Right ventricle myocardium inferior (tissue), 1 donor: ENCODE measurements at regions not wholly inside any gene's neighbourhood (a gene's known extent, or its start where the extent isn't known, plus 50 kb on each side); places are given as distances from the start of the nearest gene placed in this dataset.

ENCODE experiments used
- ATAC-seq: fragments of 200-7000 bp; cut with Tn5 transposase; one replicate; pipeline ENCODE4 v1.9.1; 2020; ENCODE audit warnings: mild to moderate bottlenecking, moderate library complexity
- DNase-seq: peaks from one replicate; pipeline ENCODE4 v3.0.0; 2021; ENCODE audit errors: missing footprints
- intact Hi-C: fragments of 100-400 bp; cut with DNase I; formaldehyde crosslinking; loops from one replicate; pipeline ENCODE4 v1.11.0; 2022
- donor health status: DM: no; HTN: yes; CAD: no; lungs with severe emphysema.

- intact Hi-C loops: no loop called here
- ATAC-seq: no peak
- DNase-seq: no peak
Measured at GRCh38 chr4:65923616-65924015, 253.3 kb upstream of the EPHA5 start.

- DNase-seq: no peak
- intact Hi-C loops: no loop called here
- no peak for ATAC-seq
Measured at GRCh38 chr4:65921180-65921579, 250.9 kb upstream of the EPHA5 start.

- DNase-seq (no peak), ATAC-seq (no peak)
- intact Hi-C loops: no loop called here
Measured at GRCh38 chr4:65918872-65919271, 248.6 kb upstream of the EPHA5 start.

- ATAC-seq: no peak
- intact Hi-C loops: no loop called here
Measured at GRCh38 chr4:65918212-65918611, 247.9 kb upstream of the EPHA5 start.

DNA sequence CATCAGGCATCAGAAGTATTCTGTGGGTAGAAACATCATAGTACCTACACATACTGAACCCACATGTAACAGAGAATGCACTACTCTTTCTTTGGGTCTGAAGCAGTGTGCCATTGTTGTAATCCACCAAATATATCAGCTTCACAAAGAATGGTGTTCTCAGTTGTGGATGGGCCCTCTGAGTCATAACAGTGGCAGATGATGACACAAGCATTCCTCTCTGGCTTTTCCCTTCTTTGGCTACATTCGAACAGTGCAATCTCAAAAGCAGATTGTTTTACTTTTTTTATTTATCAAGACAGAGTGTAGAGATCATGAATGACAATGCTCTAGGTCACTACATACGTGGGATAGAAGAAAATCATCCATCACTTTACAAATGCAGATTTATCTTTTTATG, 247.2 kb upstream of the EPHA5 start:
- no peak for DNase-seq
- ATAC-seq: no peak
- intact Hi-C loops: no loop called here

More at GRCh38 chr4:65918212-65918611, 247.9 kb upstream of the EPHA5 start:
- no peak for DNase-seq

DNA sequence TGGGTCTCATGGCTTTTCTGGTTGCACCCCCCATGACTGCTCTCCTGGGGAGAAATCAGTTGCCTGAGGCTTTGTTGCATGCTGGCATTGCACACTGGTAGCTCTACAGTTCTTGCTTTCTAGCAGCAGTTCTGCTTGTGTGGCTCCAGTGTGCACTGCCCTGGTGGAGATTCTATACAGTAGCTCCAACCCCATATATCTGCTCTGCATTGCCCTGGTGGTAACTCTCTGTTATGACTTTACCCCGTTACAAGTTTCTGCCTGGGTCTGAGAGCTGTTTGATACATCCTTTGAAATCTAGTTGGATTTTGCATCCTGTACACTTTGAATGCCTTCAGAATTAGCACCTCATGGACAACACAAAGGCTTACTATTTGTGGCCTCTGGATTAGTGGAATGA, 241.4 kb upstream of the EPHA5 start:
- no peak for DNase-seq
- intact Hi-C loops: no loop called here
- no peak for ATAC-seq

DNA sequence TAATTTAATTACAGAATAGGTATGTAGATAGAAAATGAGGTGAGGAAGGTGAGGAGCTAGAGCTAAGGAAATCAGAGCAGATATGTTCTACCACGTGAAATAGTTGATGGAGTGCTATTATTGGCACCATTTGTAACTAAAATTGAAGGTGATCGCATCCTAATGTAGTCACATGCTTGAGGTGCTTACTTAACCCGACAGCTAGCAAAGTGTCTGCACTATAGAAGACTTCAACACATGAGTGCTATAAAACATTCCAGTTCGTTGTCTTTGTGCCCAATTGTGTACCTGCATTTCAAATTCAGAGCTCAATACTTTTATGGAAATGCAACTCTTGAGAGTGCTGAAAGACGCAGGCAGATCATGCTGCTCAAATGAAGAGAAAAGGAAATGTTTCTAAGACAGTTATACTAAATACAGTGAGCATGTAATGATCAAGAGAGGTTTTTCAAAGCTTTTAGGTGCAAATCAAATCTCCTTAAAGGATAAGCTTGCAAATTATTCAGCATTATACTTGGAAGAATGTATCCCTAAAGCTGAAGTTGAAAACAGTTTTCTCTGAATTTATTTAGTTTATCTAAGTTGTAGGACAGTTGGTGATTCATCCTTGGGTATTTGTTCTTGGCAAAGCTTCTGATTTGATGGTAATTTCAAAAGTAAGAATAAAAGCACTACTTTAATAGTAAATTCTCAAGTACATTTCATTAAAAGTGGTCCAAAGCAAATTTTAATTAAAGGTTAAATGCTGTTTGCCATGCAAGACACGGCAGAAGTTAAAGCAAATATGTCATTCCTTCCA, 223.9 kb upstream of the EPHA5 start:
- ATAC-seq: no peak
- intact Hi-C loops: no loop called here
- DNase-seq: no peak

GRCh38 chr4:65893271-65893670, 223.0 kb upstream of the EPHA5 start:
- intact Hi-C loops: no loop called here
- ATAC-seq (no peak), DNase-seq (no peak)

GRCh38 chr4:65880594-65880993, 210.3 kb upstream of the EPHA5 start:
- intact Hi-C loops: no loop called here
- no peak for ATAC-seq
- DNase-seq: no peak

GRCh38 chr4:65868096-65868824, 198.0 kb upstream of the EPHA5 start:
- DNase-seq (no peak), ATAC-seq (no peak)
- intact Hi-C loops: no loop called here

DNA sequence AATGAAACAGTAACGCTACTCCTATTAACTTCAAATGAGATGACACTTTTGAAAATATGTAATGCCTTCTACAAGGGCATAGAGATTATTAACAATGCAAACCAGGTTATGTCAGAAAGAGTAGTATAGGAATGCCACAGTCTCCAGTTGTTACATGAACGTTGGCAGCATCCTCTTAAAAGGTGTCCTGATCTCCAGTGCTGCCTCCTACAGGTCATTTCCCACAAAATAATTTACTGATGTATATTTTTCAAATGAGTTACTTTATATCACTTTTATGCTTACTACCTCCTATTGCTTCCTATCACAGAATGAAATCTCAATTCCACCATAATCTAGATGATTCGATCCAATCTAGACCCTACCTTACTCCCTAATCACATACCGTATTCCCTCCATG, 195.2 kb upstream of the EPHA5 start:
- DNase-seq (no peak), ATAC-seq (no peak)
- intact Hi-C loops: no loop called here

DNA sequence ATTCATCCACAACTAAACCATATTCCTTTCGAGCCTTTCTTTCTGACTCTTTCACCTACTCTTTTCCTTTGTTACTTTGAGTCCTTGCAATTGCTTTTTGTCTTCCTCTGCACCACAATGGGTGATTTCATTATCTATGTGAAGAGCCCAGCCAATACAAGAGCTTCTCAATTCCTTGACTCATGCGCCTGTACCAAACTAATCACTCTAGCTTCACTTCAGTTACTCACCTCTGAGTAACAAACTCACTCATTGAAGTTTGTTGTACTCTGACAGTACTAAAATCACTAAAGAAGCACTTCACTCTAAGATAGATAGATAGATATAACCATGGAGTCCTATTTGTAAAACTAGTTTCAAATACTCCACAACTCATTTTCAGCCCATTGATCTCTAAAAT, 191.7 kb upstream of the EPHA5 start:
- ATAC-seq (no peak), DNase-seq (no peak)
- intact Hi-C loops: no loop called here

DNA sequence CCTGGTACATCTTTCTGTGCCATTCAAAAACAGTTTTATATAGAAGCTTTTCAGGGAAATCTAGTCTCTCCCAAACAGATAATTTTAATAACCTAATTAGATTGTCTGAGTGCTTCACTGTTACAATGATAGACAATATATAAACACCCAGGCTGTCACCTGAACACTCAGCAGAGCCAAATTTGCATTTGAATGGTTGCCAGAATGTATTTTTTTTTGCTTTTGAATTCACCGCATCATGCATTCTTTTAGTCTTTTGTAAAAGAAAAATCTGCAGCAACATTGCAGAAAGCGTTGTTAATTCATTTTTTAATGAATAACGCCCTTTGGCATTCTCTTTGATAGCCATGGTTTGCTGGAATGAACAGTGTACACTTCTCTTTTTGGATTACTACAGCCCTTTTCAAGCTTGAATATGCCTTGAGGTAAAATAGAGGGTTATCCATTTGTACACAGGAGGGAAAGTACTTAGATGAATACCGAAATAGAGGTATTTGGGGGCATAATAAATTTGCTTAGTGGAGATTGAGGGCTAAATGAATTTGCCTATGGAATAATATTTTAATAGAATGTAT, 175.0 kb upstream of the EPHA5 start:
- no peak for DNase-seq
- ATAC-seq: no peak
- intact Hi-C loops: no loop called here

DNA sequence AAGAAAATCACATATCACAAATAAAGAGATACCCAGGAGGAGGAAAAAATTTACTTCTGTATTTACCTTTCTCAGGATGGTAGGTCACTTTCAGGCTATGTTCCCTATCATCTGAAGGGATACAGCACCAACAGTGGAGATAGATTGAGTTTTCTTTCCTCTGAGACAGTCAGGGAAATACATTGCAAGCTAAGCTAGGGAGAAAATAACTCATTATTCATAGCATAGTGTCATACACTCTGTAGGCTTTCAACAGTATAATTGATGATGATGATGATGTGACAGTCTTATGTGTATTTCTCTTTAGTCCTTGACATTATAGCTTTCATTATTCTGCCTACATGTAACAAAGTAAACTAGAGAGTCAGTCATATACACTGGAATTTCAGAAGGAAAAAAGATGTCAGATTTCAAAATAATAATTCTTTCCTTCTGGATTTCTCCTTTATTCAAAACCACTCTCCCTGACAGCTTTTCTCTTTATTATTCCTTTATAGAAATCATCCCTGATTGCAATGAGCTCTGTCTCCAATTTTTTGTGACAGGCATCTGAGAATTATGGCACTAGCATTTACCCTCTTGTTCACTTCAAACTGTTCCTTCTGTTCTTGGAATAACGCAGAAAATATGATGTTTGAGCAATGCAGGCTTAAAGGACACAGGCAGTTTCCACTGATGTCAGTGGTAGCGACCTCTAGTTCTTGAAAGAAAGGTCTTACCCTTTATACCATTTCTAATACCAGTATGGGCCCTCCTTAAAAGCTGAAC, 169.1 kb upstream of the EPHA5 start:
- intact Hi-C loops: no loop called here
- ATAC-seq: no peak
- DNase-seq: no peak

- ATAC-seq (no peak), DNase-seq (no peak)
- intact Hi-C loops: no loop called here
Measured at GRCh38 chr4:65834707-65835106, 164.4 kb upstream of the EPHA5 start.

- intact Hi-C loops: no loop called here
- ATAC-seq (no peak), DNase-seq (no peak)
Measured at GRCh38 chr4:65831828-65832227, 161.5 kb upstream of the EPHA5 start.

- no peak for ATAC-seq
- DNase-seq: no peak
- intact Hi-C loops: no loop called here
Measured at GRCh38 chr4:65825116-65825753, 154.9 kb upstream of the EPHA5 start.

GRCh38 chr4:65819192-65819591, 148.9 kb upstream of the EPHA5 start:
- ATAC-seq: no peak
- intact Hi-C loops: no loop called here

GRCh38 chr4:65805936-65806335, 135.6 kb upstream of the EPHA5 start:
- DNase-seq (no peak), ATAC-seq (no peak)
- intact Hi-C loops: no loop called here

More at GRCh38 chr4:65819192-65819591, 148.9 kb upstream of the EPHA5 start:
- no peak for DNase-seq
